ENCODE measurements at regions not wholly inside any gene's neighbourhood (a gene's known extent, or its start where the extent isn't known, plus 50 kb on each side); places are given as distances from the start of the nearest gene placed in this dataset.

DNA sequence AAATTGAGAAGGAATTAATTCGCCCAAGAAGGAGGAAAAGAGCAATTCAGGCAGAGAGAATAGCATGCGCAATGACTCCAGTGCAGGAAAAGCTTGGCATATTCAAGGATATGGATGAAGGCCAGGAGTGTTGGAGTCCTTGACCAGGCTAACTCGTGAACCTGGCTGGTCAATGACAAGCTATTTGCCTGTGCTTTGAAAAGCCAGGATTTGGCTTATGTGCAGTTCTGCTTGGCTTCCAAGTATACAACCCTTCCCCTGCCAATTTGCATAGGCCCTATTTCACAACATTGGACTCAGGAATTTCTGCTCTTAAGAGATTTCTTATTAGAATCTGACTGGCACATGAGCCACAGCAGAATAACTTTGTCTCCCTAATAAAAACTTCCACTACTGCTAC lies 72.3 kb upstream of the SP8 start:
- TF ChIP-seq, protein P1, sequence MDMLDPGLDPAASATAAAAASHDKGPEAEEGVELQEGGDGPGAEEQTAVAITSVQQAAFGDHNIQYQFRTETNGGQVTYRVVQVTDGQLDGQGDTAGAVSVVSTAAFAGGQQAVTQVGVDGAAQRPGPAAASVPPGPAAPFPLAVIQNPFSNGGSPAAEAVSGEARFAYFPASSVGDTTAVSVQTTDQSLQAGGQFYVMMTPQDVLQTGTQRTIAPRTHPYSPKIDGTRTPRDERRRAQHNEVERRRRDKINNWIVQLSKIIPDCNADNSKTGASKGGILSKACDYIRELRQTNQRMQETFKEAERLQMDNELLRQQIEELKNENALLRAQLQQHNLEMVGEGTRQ (CRISPR knock-in tag; IDR thresholded peaks at IDR 0.05) = no peak
- no peak for TF ChIP-seq FOXJ3 (CRISPR knock-in tag; IDR thresholded peaks at IDR 0.05; ENCODE audit: borderline replicate concordance)
- no peak for TF ChIP-seq NFE2L1 (CRISPR knock-in tag; IDR thresholded peaks at IDR 0.05)
- no peak for TF ChIP-seq CREM (CRISPR knock-in tag; IDR thresholded peaks at IDR 0.05)
- no peak for TF ChIP-seq TEAD1 (CRISPR knock-in tag; IDR thresholded peaks at IDR 0.05)
- TF ChIP-seq NR2C2 (CRISPR knock-in tag; IDR thresholded peaks at IDR 0.05) = no peak
- TF ChIP-seq FOXP1 (CRISPR knock-in tag; IDR thresholded peaks at IDR 0.05; ENCODE audit: borderline replicate concordance) = no peak
- no peak for TF ChIP-seq ZNF423 (CRISPR knock-in tag; IDR thresholded peaks at IDR 0.05)
- no peak for TF ChIP-seq NR1H2 (CRISPR knock-in tag; IDR thresholded peaks at IDR 0.05)
- TF ChIP-seq, protein P2, sequence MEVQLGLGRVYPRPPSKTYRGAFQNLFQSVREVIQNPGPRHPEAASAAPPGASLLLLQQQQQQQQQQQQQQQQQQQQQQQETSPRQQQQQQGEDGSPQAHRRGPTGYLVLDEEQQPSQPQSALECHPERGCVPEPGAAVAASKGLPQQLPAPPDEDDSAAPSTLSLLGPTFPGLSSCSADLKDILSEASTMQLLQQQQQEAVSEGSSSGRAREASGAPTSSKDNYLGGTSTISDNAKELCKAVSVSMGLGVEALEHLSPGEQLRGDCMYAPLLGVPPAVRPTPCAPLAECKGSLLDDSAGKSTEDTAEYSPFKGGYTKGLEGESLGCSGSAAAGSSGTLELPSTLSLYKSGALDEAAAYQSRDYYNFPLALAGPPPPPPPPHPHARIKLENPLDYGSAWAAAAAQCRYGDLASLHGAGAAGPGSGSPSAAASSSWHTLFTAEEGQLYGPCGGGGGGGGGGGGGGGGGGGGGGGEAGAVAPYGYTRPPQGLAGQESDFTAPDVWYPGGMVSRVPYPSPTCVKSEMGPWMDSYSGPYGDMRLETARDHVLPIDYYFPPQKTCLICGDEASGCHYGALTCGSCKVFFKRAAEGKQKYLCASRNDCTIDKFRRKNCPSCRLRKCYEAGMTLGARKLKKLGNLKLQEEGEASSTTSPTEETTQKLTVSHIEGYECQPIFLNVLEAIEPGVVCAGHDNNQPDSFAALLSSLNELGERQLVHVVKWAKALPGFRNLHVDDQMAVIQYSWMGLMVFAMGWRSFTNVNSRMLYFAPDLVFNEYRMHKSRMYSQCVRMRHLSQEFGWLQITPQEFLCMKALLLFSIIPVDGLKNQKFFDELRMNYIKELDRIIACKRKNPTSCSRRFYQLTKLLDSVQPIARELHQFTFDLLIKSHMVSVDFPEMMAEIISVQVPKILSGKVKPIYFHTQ (CRISPR knock-in tag; IDR thresholded peaks at IDR 0.05) = no peak
- no peak for TF ChIP-seq ZNF416 (CRISPR knock-in tag; IDR thresholded peaks at IDR 0.05)
- no peak for TF ChIP-seq ZNF263 (CRISPR knock-in tag; IDR thresholded peaks at IDR 0.05; ENCODE audit: low read depth)
- peaks cover 11% of the 10 kb centered on the region for H3K4me1 Mint-ChIP-seq
- CTCF ChIA-PET = no interaction called here
- no peaks in the 10 kb centered on the region for H3K36me3 Mint-ChIP-seq
- POLR2A ChIA-PET = no interaction called here
- ATAC-seq (no peak), DNase-seq (ENCODE audit: low spot score) (no peak)
- no peaks in the 10 kb centered on the region for H3K27me3 Mint-ChIP-seq (ENCODE audit: low read depth)
- no peak overlapping the region for H3K4me3 Mint-ChIP-seq
- H3K9me3 Mint-ChIP-seq = no peaks in the 10 kb centered on the region
- no peak overlapping the region; the same call in 1 of the 2 replicates for H3K27ac Mint-ChIP-seq

DNA sequence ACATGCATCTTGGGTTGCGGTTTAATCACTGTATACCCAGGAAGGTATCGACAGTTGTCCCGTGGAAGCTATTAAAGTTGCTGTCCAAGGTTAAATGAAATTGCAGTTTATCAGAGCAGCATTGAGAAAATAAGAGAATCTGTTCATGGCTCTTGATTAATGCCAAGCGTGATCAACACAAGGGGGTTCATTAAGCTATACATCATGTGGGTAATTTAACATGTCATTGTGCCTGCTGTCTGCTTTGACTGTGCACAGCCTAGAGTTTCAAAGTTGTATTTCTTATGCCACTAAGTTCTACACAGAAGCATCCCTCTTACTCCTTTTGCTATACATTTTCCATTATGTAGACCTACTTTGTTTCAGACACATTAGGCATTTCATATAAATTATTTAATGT lies 74.8 kb upstream of the SP8 start:
- no peak for ATAC-seq

More for the DNA sequence above, 74.8 kb upstream of the SP8 start:
- POLR2A ChIA-PET = no interaction called here
- CTCF ChIA-PET = no interaction called here
- TF ChIP-seq ZNF396 (CRISPR knock-in tag; IDR thresholded peaks at IDR 0.05; ENCODE audit: borderline replicate concordance) (no peak), JAZF1 (CRISPR knock-in tag; IDR thresholded peaks at IDR 0.05) (no peak), NFE2L1 (CRISPR knock-in tag; IDR thresholded peaks at IDR 0.05) (no peak), ZNF138 (CRISPR knock-in tag; conservative IDR thresholded peaks at IDR 0.05) (no peak), FOXP1 (CRISPR knock-in tag; IDR thresholded peaks at IDR 0.05; ENCODE audit: borderline replicate concordance) (no peak), GRHL2 (CRISPR knock-in tag; IDR thresholded peaks at IDR 0.05; ENCODE audit: insufficient replicate concordance, severe bottlenecking) (no peak)
- TF ChIP-seq, protein P3, sequence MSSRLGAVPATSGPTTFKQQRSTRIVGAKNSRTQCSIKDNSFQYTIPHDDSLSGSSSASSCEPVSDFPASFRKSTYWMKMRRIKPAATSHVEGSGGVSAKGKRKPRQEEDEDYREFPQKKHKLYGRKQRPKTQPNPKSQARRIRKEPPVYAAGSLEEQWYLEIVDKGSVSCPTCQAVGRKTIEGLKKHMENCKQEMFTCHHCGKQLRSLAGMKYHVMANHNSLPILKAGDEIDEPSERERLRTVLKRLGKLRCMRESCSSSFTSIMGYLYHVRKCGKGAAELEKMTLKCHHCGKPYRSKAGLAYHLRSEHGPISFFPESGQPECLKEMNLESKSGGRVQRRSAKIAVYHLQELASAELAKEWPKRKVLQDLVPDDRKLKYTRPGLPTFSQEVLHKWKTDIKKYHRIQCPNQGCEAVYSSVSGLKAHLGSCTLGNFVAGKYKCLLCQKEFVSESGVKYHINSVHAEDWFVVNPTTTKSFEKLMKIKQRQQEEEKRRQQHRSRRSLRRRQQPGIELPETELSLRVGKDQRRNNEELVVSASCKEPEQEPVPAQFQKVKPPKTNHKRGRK (CRISPR knock-in tag; IDR thresholded peaks at IDR 0.05; ENCODE audit: borderline replicate concordance) = no peak
- TF ChIP-seq, protein P4, sequence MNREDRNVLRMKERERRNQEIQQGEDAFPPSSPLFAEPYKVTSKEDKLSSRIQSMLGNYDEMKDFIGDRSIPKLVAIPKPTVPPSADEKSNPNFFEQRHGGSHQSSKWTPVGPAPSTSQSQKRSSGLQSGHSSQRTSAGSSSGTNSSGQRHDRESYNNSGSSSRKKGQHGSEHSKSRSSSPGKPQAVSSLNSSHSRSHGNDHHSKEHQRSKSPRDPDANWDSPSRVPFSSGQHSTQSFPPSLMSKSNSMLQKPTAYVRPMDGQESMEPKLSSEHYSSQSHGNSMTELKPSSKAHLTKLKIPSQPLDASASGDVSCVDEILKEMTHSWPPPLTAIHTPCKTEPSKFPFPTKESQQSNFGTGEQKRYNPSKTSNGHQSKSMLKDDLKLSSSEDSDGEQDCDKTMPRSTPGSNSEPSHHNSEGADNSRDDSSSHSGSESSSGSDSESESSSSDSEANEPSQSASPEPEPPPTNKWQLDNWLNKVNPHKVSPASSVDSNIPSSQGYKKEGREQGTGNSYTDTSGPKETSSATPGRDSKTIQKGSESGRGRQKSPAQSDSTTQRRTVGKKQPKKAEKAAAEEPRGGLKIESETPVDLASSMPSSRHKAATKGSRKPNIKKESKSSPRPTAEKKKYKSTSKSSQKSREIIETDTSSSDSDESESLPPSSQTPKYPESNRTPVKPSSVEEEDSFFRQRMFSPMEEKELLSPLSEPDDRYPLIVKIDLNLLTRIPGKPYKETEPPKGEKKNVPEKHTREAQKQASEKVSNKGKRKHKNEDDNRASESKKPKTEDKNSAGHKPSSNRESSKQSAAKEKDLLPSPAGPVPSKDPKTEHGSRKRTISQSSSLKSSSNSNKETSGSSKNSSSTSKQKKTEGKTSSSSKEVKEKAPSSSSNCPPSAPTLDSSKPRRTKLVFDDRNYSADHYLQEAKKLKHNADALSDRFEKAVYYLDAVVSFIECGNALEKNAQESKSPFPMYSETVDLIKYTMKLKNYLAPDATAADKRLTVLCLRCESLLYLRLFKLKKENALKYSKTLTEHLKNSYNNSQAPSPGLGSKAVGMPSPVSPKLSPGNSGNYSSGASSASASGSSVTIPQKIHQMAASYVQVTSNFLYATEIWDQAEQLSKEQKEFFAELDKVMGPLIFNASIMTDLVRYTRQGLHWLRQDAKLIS (CRISPR knock-in tag; IDR thresholded peaks at IDR 0.05; ENCODE audit: borderline replicate concordance) = no peak
- TF ChIP-seq, protein P5, sequence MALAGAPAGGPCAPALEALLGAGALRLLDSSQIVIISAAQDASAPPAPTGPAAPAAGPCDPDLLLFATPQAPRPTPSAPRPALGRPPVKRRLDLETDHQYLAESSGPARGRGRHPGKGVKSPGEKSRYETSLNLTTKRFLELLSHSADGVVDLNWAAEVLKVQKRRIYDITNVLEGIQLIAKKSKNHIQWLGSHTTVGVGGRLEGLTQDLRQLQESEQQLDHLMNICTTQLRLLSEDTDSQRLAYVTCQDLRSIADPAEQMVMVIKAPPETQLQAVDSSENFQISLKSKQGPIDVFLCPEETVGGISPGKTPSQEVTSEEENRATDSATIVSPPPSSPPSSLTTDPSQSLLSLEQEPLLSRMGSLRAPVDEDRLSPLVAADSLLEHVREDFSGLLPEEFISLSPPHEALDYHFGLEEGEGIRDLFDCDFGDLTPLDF (CRISPR knock-in tag; IDR thresholded peaks at IDR 0.05) = no peak
- TF ChIP-seq, protein P1 (CRISPR knock-in tag; IDR thresholded peaks at IDR 0.05) = no peak
- Mint-ChIP-seq H3K36me3 (no peaks in the 10 kb centered on the region), H3K27me3 (ENCODE audit: low read depth) (no peaks in the 10 kb centered on the region), H3K4me1 (peaks cover 32% of the 10 kb centered on the region), H3K9me3 (no peaks in the 10 kb centered on the region), H3K4me3 (no peak overlapping the region), H3K27ac (no peak overlapping the region)
- no peak for DNase-seq (ENCODE audit: low spot score)
